PFSK-1 (cell line): ENCODE measurements at regions not wholly inside any gene's neighbourhood (a gene's known extent, or its start where the extent isn't known, plus 50 kb on each side); places are given as distances from the start of the nearest gene placed in this dataset.

ENCODE experiments used
- POLR2AphosphoS5 ChIP-seq: IDR thresholded peaks from 2 replicates; pipeline ENCODE4 v1.6.1; 2012; ENCODE audit warnings: low read depth, mild to moderate bottlenecking, control low read depth, low read length, moderate library complexity
- TAF1 ChIP-seq: IDR thresholded peaks from 2 replicates; pipeline ENCODE4 v1.6.1; 2012; ENCODE audit warnings: low read length, control low read depth, borderline replicate concordance; ENCODE audit not compliant: insufficient read depth

- no peak for TF ChIP-seq POLR2AphosphoS5
- no peak for TF ChIP-seq TAF1
Measured at GRCh38 chr22:48186146-48186790, 1423.8 kb downstream of the TBC1D22A start.
